PC-9 (cell line): ENCODE measurements at regions not wholly inside any gene's neighbourhood (a gene's known extent, or its start where the extent isn't known, plus 50 kb on each side); places are given as distances from the start of the nearest gene placed in this dataset.

Source experiments
- BruUV-seq: library from RNA; stranded (reverse); fragments of 400-500 nt; replicated peaks from 2 replicates; lab custom pipeline; 2021; lab: Mats Ljungman, UMichigan
- CTCF ChIA-PET: fragments of 300-600 bp; sonication (Branson Sonifier 250); formaldehyde crosslinking; loops from one replicate; lab custom pipeline; 2022; ENCODE audit warnings: antibody characterized with exemption; lab: Charles Lee
- POLR2A ChIA-PET: fragments of 300-600 bp; sonication (Branson Sonifier 250); formaldehyde crosslinking; loops from one replicate; lab custom pipeline; 2022; ENCODE audit warnings: antibody characterized with exemption; ENCODE audit not compliant: unreplicated experiment; lab: Charles Lee
- DNase-seq, 2 experiments: peaks; one replicate each; pipeline versions ENCODE4 v3.0.0 to v3.0.0-alpha.2; 2015 to 2022; ENCODE audit warnings: mixed read lengths in 1 of 2
- H2AFZ ChIP-seq: fragments of 200-600 bp; sonication (generic); 2 replicates; pipeline ENCODE4 v1.8.1; 2017; ENCODE audit warnings: antibody characterized with exemption
- H3F3A ChIP-seq: fragments of 200-600 bp; sonication (generic); 2 replicates; pipeline ENCODE4 v1.8.1; 2017; ENCODE audit warnings: antibody characterized with exemption, mild to moderate bottlenecking, low read depth; ENCODE audit not compliant: insufficient read depth
- H3K27ac ChIP-seq: fragments of 200-600 bp; sonication (generic); 2 replicates; pipeline ENCODE4 v1.6.1; 2016; ENCODE audit warnings: mixed run types
- H3K27me3 ChIP-seq: fragments of 200-600 bp; sonication (generic); 2 replicates; pipeline ENCODE4 v1.6.1; 2016; ENCODE audit warnings: low read depth, mixed run types; ENCODE audit not compliant: insufficient read depth
- H3K36me3 ChIP-seq: fragments of 200-600 bp; sonication (generic); 2 replicates; pipeline ENCODE4 v1.6.1; 2016; ENCODE audit warnings: low read depth, mixed run types
- H3K4me1 ChIP-seq: fragments of 200-600 bp; sonication (generic); replicated peaks from 2 replicates; pipeline ENCODE4 v1.6.1; 2016; ENCODE audit warnings: mixed run types; ENCODE audit not compliant: insufficient read depth
- H3K4me2 ChIP-seq: fragments of 200-600 bp; sonication (generic); 2 replicates; pipeline ENCODE4 v1.6.1; 2017; ENCODE audit warnings: mixed run types
- H3K4me3 ChIP-seq: fragments of 200-600 bp; sonication (generic); 2 replicates; pipeline ENCODE4 v1.6.1; 2016; ENCODE audit warnings: mixed run types
- H3K79me2 ChIP-seq: fragments of 200-600 bp; sonication (generic); 2 replicates; pipeline ENCODE4 v1.6.1; 2017; ENCODE audit warnings: low read depth, mixed run types
- H3K9me2 ChIP-seq: fragments of 200-600 bp; sonication (generic); 2 replicates; pipeline ENCODE4 v1.8.1; 2017; ENCODE audit warnings: mild to moderate bottlenecking; ENCODE audit not compliant: insufficient read depth
- H3K9me3 ChIP-seq: fragments of 200-600 bp; sonication (generic); 2 replicates; pipeline ENCODE4 v1.8.1; 2016; ENCODE audit warnings: low read depth; ENCODE audit not compliant: insufficient read depth
- H4K20me1 ChIP-seq: fragments of 200-600 bp; sonication (generic); 2 replicates; pipeline ENCODE4 v1.8.1; 2017; ENCODE audit not compliant: insufficient read depth
- EZH2 ChIP-seq: fragments of 200-600 bp; sonication (generic); IDR thresholded peaks from 2 replicates; pipeline ENCODE4 v1.8.0; 2017; ENCODE audit warnings: antibody characterized with exemption, low read depth
- intact Hi-C: fragments of 100-400 bp; cut with micrococcal nuclease; formaldehyde crosslinking; loops from one replicate; pipeline ENCODE4 v1.10.0; 2022; ENCODE audit not compliant: unreplicated experiment
- TF ChIP-seq, protein P1 (sequence below): fragments of 200-600 bp; sonication (generic); conservative IDR thresholded peaks from 2 replicates; pipeline ENCODE4 v1.6.1; 2017; ENCODE audit warnings: mixed run types, antibody characterized with exemption, mild to moderate bottlenecking, moderate library complexity

DNA sequence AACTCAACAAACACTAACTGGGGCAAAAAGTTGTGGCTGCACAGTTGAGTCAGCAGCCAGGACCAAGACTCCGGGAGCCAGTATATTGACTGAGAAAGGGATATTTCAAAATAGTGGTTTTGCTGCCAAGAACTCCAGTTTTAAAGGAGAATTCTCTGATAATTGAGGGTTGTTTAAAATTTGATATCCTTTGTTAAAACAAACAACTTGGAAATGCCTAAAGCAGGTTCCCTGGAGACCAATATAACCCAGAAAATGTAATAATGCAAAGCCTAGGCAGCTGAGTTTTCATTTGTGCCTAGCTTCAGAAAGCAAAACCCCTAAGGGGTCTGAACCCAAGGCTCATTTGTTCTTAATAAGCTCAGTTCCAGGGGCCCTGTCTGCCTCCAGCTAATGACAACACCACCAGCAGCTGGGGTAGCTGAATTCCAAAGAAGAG is 311.7 kb upstream of the CCDC196 start:
- no peaks in the 10 kb centered on the region for H4K20me1 ChIP-seq
- intact Hi-C loops, result no loop called here

DNA sequence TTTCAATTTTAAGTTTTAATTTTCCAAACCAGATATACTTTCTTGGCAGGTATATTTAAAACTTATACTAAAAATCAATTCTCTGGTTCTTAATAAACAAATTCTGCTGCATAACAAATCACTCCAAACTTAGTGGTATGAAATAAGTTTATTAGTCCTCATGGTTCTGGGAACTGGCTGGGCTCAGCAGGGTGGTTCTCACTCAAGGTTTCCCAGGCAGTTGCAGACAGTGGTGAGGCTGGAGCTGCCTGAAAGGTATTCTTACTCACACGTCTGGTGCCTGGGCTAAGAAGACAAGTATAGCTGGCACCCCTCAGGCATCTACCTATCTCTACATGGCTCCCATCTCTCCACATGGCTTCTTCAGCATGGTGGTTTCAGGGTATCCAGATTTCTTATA is 308.2 kb upstream of the CCDC196 start:
- H3K36me3 ChIP-seq, result no peaks in the 10 kb centered on the region
- H3K27me3 ChIP-seq, result peaks cover 12% of the 10 kb centered on the region; the same call in 1 of the 2 replicates
- H4K20me1 ChIP-seq, result no peaks in the 10 kb centered on the region
- no peaks in the 10 kb centered on the region for H3K9me2 ChIP-seq
- DNase-seq, result no peak
- BruUV-seq, result no TSS peak
- H3K4me2 ChIP-seq, result no peak overlapping the region
- ChIA-PET POLR2A (no interaction called here), CTCF (no interaction called here)
- H3K4me3 ChIP-seq, result no peak overlapping the region
- TF ChIP-seq EZH2, result no peak
- TF ChIP-seq, protein P1, sequence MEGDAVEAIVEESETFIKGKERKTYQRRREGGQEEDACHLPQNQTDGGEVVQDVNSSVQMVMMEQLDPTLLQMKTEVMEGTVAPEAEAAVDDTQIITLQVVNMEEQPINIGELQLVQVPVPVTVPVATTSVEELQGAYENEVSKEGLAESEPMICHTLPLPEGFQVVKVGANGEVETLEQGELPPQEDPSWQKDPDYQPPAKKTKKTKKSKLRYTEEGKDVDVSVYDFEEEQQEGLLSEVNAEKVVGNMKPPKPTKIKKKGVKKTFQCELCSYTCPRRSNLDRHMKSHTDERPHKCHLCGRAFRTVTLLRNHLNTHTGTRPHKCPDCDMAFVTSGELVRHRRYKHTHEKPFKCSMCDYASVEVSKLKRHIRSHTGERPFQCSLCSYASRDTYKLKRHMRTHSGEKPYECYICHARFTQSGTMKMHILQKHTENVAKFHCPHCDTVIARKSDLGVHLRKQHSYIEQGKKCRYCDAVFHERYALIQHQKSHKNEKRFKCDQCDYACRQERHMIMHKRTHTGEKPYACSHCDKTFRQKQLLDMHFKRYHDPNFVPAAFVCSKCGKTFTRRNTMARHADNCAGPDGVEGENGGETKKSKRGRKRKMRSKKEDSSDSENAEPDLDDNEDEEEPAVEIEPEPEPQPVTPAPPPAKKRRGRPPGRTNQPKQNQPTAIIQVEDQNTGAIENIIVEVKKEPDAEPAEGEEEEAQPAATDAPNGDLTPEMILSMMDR, result no peak
- H3K27ac ChIP-seq, result no peak overlapping the region
- H3K4me1 ChIP-seq, result no peaks in the 10 kb centered on the region
- intact Hi-C loops, result no loop called here
- no peaks in the 10 kb centered on the region for H3K9me3 ChIP-seq
- H3K79me2 ChIP-seq, result no peaks in the 10 kb centered on the region
- no peaks in the 10 kb centered on the region for H3F3A ChIP-seq
- no peak overlapping the region for H2AFZ ChIP-seq

More for the DNA sequence above, 311.7 kb upstream of the CCDC196 start:
- Histone ChIP-seq H3K79me2 (no peaks in the 10 kb centered on the region), H3K9me2 (no peaks in the 10 kb centered on the region), H2AFZ (no peak overlapping the region), H3K27me3 (0 out of 2 replicates have a peak, but pooled peaks cover 1% of the 10 kb centered on the region), H3K4me1 (no peaks in the 10 kb centered on the region), H3K4me2 (no peak overlapping the region), H3K4me3 (no peak overlapping the region), H3K9me3 (no peaks in the 10 kb centered on the region), H3K27ac (no peak overlapping the region), H3K36me3 (no peaks in the 10 kb centered on the region), H3F3A (no peaks in the 10 kb centered on the region)
- TF ChIP-seq, protein P1, result no peak
- TF ChIP-seq EZH2, result no peak
- CTCF ChIA-PET, result no interaction called here
- no TSS peak for BruUV-seq
- peak in 1 of 2 experiments; percentile 8 for DNase-seq
- POLR2A ChIA-PET, result no interaction called here

DNA sequence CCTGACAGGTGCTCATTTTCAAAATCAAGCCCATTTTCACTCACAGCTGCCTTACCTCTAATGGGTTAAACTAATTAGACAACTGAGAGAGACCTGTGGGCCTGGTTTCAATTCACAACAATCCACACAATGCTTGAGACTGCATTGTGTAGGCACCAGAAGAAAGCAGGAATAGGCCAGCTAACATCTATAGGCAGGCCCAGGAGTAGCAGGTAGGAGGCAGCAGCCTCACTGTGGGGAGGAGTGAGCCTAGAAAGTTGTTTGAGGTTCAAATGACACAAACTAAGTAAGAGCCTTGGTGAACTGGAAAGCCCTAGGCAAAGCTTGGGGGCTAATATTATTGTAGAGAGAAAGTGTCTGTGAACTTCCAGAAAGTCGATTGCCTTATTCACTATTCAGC is 289.5 kb upstream of the CCDC196 start:
- H3K4me3 ChIP-seq, result no peak overlapping the region
- H3K4me2 ChIP-seq, result no peak overlapping the region
- no peak overlapping the region for H3K27ac ChIP-seq
- intact Hi-C loops, result no loop called here
- peaks cover 15% of the 10 kb centered on the region for H3K27me3 ChIP-seq
- BruUV-seq, result no TSS peak
- H3K9me3 ChIP-seq, result no peaks in the 10 kb centered on the region
- no peaks in the 10 kb centered on the region for H3K4me1 ChIP-seq
- H3K36me3 ChIP-seq, result no peaks in the 10 kb centered on the region
- ChIA-PET POLR2A (no interaction called here), CTCF (no interaction called here)
- DNase-seq, result no peak
- H3F3A ChIP-seq, result no peaks in the 10 kb centered on the region
- H3K79me2 ChIP-seq, result no peaks in the 10 kb centered on the region
- TF ChIP-seq EZH2, result no peak
- TF ChIP-seq, protein P1, result no peak
- H3K9me2 ChIP-seq, result no peaks in the 10 kb centered on the region
- H4K20me1 ChIP-seq, result no peaks in the 10 kb centered on the region
- no peak overlapping the region for H2AFZ ChIP-seq
